Left colon (tissue), 2 donors: ENCODE measurements at regions not wholly inside any gene's neighbourhood (a gene's known extent, or its start where the extent isn't known, plus 50 kb on each side); places are given as distances from the start of the nearest gene placed in this dataset.

Experiments
- ATAC-seq: fragments of 200-7000 bp; cut with Tn5 transposase; one replicate; pipeline ENCODE4 v1.9.1; 2020; ENCODE audit warnings: mild to moderate bottlenecking, moderate library complexity
- DNase-seq, 2 donors: peaks; one replicate each; pipeline ENCODE4 v3.0.0-alpha.2; 2020
- intact Hi-C, 2 donors: fragments of 100-400 bp; cut with DNase I in 1 of 2; cut with micrococcal nuclease in 1 of 2; formaldehyde crosslinking; loops; one replicate each; pipeline versions ENCODE4 v1.11.2 to v1.14.0; 2022; cut with DNase I, micrococcal nuclease
- donor health status: DM: no; HTN: no; CAD: no.
- donor health status: DM: yes; HTN: yes; CAD: no.

GRCh38 chr7:26538216-26538615 is 246.6 kb downstream of the SNX10 start:
- intact Hi-C loops = no loop called here
- DNase-seq (no peak), ATAC-seq (no peak)

GRCh38 chr7:26538689-26539088 is 247.0 kb downstream of the SNX10 start:
- DNase-seq (no peak), ATAC-seq (peak; percentile 63)
- intact Hi-C loops = no loop called here

GRCh38 chr7:26543340-26543739 is 251.7 kb downstream of the SNX10 start:
- intact Hi-C loops = no loop called here
- DNase-seq = no peak
- ATAC-seq = no peak

GRCh38 chr7:26543951-26544350 is 252.3 kb downstream of the SNX10 start:
- ATAC-seq = no peak
- intact Hi-C loops = no loop called here
- DNase-seq = no peak

- DNase-seq = no peak
- ATAC-seq = no peak
- intact Hi-C loops = no loop called here
These were observed 254.9 kb downstream of the SNX10 start for GRCh38 chr7:26546508-26547053.

- intact Hi-C loops = no loop called here
- ATAC-seq (no peak), DNase-seq (no peak)
These were observed 255.5 kb downstream of the SNX10 start for GRCh38 chr7:26547156-26547555.

- DNase-seq (no peak), ATAC-seq (no peak)
- intact Hi-C loops = no loop called here
These were observed 257.8 kb downstream of the SNX10 start for GRCh38 chr7:26549281-26549944.

- DNase-seq (no peak), ATAC-seq (no peak)
- intact Hi-C loops = no loop called here
These were observed 258.8 kb downstream of the SNX10 start for GRCh38 chr7:26550492-26550891.

GRCh38 chr7:26551740-26552139 is 260.1 kb downstream of the SNX10 start:
- no peak for DNase-seq
- no peak for ATAC-seq
- intact Hi-C loops = no loop called here

- intact Hi-C loops = no loop called here
- DNase-seq = no peak
- peak; percentile 48 for ATAC-seq
These were observed 261.5 kb downstream of the SNX10 start for GRCh38 chr7:26553128-26553527.

- intact Hi-C loops = no loop called here
- ATAC-seq (peak; percentile 90), DNase-seq (no peak)
These were observed 261.9 kb downstream of the SNX10 start for GRCh38 chr7:26553582-26553981.

GRCh38 chr7:26554952-26555351 is 263.3 kb downstream of the SNX10 start:
- no peak for ATAC-seq
- DNase-seq = no peak
- intact Hi-C loops = no loop called here

GRCh38 chr7:26556061-26556881 is 264.6 kb downstream of the SNX10 start:
- DNase-seq (no peak), ATAC-seq (no peak)
- intact Hi-C loops = no loop called here

- no peak for ATAC-seq
- intact Hi-C loops = no loop called here
- no peak for DNase-seq
These were observed 269.0 kb downstream of the SNX10 start for GRCh38 chr7:26560526-26561256.

- intact Hi-C loops = no loop called here
- no peak for ATAC-seq
- no peak for DNase-seq
These were observed 271.2 kb downstream of the SNX10 start for GRCh38 chr7:26562841-26563240.

GRCh38 chr7:26563406-26563805 is 271.7 kb downstream of the SNX10 start:
- intact Hi-C loops = no loop called here
- DNase-seq = no peak
- no peak for ATAC-seq

- DNase-seq (no peak), ATAC-seq (no peak)
- intact Hi-C loops = no loop called here
These were observed 275.6 kb downstream of the SNX10 start for GRCh38 chr7:26567266-26567665.

- no peak for ATAC-seq
- DNase-seq = no peak
- intact Hi-C loops = no loop called here
These were observed 282.8 kb downstream of the SNX10 start for GRCh38 chr7:26574476-26574875.

GRCh38 chr7:26580064-26580591 is 284.3 kb downstream of the SKAP2 start:
- intact Hi-C loops = no loop called here
- DNase-seq = no peak
- ATAC-seq = no peak
